Osteoblast (primary cell): ENCODE measurements at regions not wholly inside any gene's neighbourhood (a gene's known extent, or its start where the extent isn't known, plus 50 kb on each side); places are given as distances from the start of the nearest gene placed in this dataset.

Experiments
- DNase-seq: peaks from one replicate; pipeline ENCODE4 v3.0.0; 2011; ENCODE audit warnings: low spot score, mixed read lengths; ENCODE audit not compliant: insufficient read length; ENCODE audit errors: missing footprints
- H2AFZ ChIP-seq: 2 replicates; pipeline ENCODE4 v1.6.0; 2011; ENCODE audit warnings: mild to moderate bottlenecking, low read length
- H3K27ac ChIP-seq: 2 replicates; pipeline ENCODE4 v1.5.1; 2011; ENCODE audit warnings: mild to moderate bottlenecking, low read depth, low read length, moderate library complexity
- H3K27me3 ChIP-seq: 2 replicates; pipeline ENCODE4 v1.6.0; 2012; ENCODE audit warnings: mild to moderate bottlenecking, control low read depth, inconsistent platforms, low read length, moderate library complexity; ENCODE audit not compliant: insufficient read depth
- H3K36me3 ChIP-seq: 2 replicates; pipeline ENCODE4 v1.5.1; 2011; ENCODE audit warnings: mild to moderate bottlenecking, low read length, control low read depth, moderate library complexity; ENCODE audit not compliant: insufficient read depth
- H3K4me1 ChIP-seq: 2 replicates; pipeline ENCODE4 v1.5.1; 2011; ENCODE audit warnings: mild to moderate bottlenecking, low read length, control low read depth, moderate library complexity; ENCODE audit not compliant: insufficient read depth
- H3K4me2 ChIP-seq: 2 replicates; pipeline ENCODE4 v1.6.0; 2011; ENCODE audit warnings: mild to moderate bottlenecking, low read length; ENCODE audit not compliant: insufficient read depth
- H3K4me3 ChIP-seq: fragments of 200-600 bp; sonication (generic); 3 replicates; pipeline ENCODE4 v1.5.1; 2012; ENCODE audit warnings: mild to moderate bottlenecking, low read length, inconsistent platforms; ENCODE audit not compliant: insufficient read depth
- H3K79me2 ChIP-seq: 2 replicates; pipeline ENCODE4 v1.6.0; 2012; ENCODE audit warnings: mild to moderate bottlenecking, low read length, control low read depth, inconsistent platforms; ENCODE audit not compliant: insufficient read depth
- H3K9me3 ChIP-seq: 2 replicates; pipeline ENCODE4 v1.5.1; 2011; ENCODE audit warnings: low read depth, low read length, control low read depth
- H4K20me1 ChIP-seq: 2 replicates; pipeline ENCODE4 v1.6.0; 2012; ENCODE audit warnings: mild to moderate bottlenecking, low read length, control low read depth; ENCODE audit not compliant: insufficient read depth
- TF ChIP-seq, protein P1 (sequence below): IDR thresholded peaks from 2 replicates; pipeline ENCODE4 v1.5.1; 2011; ENCODE audit warnings: mild to moderate bottlenecking, low read depth, low read length, moderate library complexity; ENCODE audit errors: extremely low read depth

GRCh38 chr4:84341559-84341958 lies 157.5 kb downstream of the NKX6-1 start:
- H4K20me1 ChIP-seq: no peaks in the 10 kb centered on the region
- H3K36me3 ChIP-seq: no peaks in the 10 kb centered on the region
- H3K9me3 ChIP-seq: no peaks in the 10 kb centered on the region
- H3K4me3 ChIP-seq: no peak overlapping the region
- H2AFZ ChIP-seq: no peak overlapping the region
- no peak for DNase-seq
- TF ChIP-seq, protein P1, sequence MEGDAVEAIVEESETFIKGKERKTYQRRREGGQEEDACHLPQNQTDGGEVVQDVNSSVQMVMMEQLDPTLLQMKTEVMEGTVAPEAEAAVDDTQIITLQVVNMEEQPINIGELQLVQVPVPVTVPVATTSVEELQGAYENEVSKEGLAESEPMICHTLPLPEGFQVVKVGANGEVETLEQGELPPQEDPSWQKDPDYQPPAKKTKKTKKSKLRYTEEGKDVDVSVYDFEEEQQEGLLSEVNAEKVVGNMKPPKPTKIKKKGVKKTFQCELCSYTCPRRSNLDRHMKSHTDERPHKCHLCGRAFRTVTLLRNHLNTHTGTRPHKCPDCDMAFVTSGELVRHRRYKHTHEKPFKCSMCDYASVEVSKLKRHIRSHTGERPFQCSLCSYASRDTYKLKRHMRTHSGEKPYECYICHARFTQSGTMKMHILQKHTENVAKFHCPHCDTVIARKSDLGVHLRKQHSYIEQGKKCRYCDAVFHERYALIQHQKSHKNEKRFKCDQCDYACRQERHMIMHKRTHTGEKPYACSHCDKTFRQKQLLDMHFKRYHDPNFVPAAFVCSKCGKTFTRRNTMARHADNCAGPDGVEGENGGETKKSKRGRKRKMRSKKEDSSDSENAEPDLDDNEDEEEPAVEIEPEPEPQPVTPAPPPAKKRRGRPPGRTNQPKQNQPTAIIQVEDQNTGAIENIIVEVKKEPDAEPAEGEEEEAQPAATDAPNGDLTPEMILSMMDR: no peak
- no peak overlapping the region for H3K27ac ChIP-seq
- H3K79me2 ChIP-seq: no peaks in the 10 kb centered on the region
- no peaks in the 10 kb centered on the region for H3K27me3 ChIP-seq
- H3K4me1 ChIP-seq: no peaks in the 10 kb centered on the region
- H3K4me2 ChIP-seq: no peak overlapping the region

GRCh38 chr4:84338367-84338766 lies 160.7 kb downstream of the NKX6-1 start:
- H3K4me2 ChIP-seq: no peak overlapping the region
- no peak overlapping the region for H3K4me3 ChIP-seq
- no peaks in the 10 kb centered on the region for H3K79me2 ChIP-seq
- no peaks in the 10 kb centered on the region for H3K27me3 ChIP-seq
- H2AFZ ChIP-seq: no peak overlapping the region
- H4K20me1 ChIP-seq: no peaks in the 10 kb centered on the region
- no peak for DNase-seq
- H3K36me3 ChIP-seq: no peaks in the 10 kb centered on the region
- no peaks in the 10 kb centered on the region for H3K9me3 ChIP-seq
- no peaks in the 10 kb centered on the region for H3K4me1 ChIP-seq
- TF ChIP-seq, protein P1: no peak
- no peak overlapping the region for H3K27ac ChIP-seq

DNA sequence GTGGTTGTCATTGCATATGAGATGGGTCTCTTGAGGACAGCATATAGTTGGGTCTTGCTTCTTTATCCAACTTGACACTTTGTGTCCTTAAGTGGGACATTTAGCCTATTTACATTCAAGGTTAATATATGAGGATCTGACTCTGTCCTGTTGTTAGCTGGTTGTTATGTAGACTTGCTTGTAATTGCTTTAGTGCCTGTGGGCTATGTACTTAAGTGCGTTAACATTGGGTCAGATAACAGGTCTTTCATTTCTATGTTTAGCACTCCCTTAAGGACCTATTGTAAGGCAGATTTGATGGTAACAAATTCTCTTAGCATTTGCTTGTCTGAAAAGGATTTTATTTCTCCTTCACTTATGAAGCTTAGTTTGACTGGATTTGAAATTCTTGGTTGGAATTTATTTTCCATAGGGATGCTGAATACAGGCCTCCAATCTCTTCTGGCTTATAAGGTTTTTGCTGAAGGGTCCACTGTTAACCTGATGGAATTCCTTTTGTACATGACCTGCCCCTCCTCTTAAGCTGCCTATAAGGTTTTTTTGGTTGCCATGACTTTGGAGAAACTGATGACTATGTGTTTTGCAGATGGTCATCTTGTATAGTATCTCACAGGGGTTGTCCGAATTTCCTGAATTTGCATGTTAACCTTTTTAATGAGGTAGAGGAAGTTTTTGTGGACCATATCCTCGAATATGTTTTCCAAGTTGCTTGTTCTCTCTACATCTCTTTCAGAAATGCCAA lies 162.0 kb downstream of the NKX6-1 start:
- Histone ChIP-seq H3K27me3 (no peaks in the 10 kb centered on the region), H3K4me2 (no peak overlapping the region), H3K9me3 (no peaks in the 10 kb centered on the region), H3K36me3 (no peaks in the 10 kb centered on the region), H2AFZ (no peak overlapping the region), H4K20me1 (no peaks in the 10 kb centered on the region), H3K4me1 (no peaks in the 10 kb centered on the region), H3K27ac (no peak overlapping the region), H3K4me3 (no peak overlapping the region), H3K79me2 (no peaks in the 10 kb centered on the region)
- TF ChIP-seq, protein P1: no peak
- DNase-seq: no peak

- no peak for DNase-seq
- H3K36me3 ChIP-seq: no peaks in the 10 kb centered on the region
- H3K4me3 ChIP-seq: no peak overlapping the region
- H3K4me2 ChIP-seq: no peak overlapping the region
- H3K79me2 ChIP-seq: no peaks in the 10 kb centered on the region
- no peaks in the 10 kb centered on the region for H3K4me1 ChIP-seq
- H3K27ac ChIP-seq: no peak overlapping the region
- no peaks in the 10 kb centered on the region for H4K20me1 ChIP-seq
- H3K27me3 ChIP-seq: no peaks in the 10 kb centered on the region
- no peaks in the 10 kb centered on the region for H3K9me3 ChIP-seq
- no peak overlapping the region for H2AFZ ChIP-seq
- TF ChIP-seq, protein P1: no peak
These were observed 171.6 kb downstream of the NKX6-1 start for GRCh38 chr4:84327526-84327925.
